Panc1 (cell line): ENCODE measurements at regions not wholly inside any gene's neighbourhood (a gene's known extent, or its start where the extent isn't known, plus 50 kb on each side); places are given as distances from the start of the nearest gene placed in this dataset.

Source experiments
- ATAC-seq: fragments of 200-7000 bp; cut with Tn5 transposase; 2 replicates; pipeline ENCODE4 v1.9.1; 2020; ENCODE audit warnings: mild to moderate bottlenecking, moderate library complexity
- BruUV-seq: library from RNA; stranded (reverse); fragments of 400-500 nt; replicated peaks from 2 replicates; lab custom pipeline; 2021; lab: Mats Ljungman, UMichigan
- CTCF ChIA-PET: fragments of 300-600 bp; sonication (Branson Sonifier 250); formaldehyde crosslinking; loops from one replicate; lab custom pipeline; 2022; ENCODE audit warnings: antibody characterized with exemption; lab: Charles Lee
- POLR2A ChIA-PET: fragments of 300-600 bp; sonication (Branson Sonifier 250); formaldehyde crosslinking; loops from one replicate; lab custom pipeline; 2022; ENCODE audit warnings: antibody characterized with exemption; lab: Charles Lee
- DNase-seq: peaks from one replicate; pipeline ENCODE4 v3.0.0-alpha.2; 2010; ENCODE audit warnings: low read depth, low spot score
- H3K27ac ChIP-seq: 2 replicates; pipeline ENCODE4 v1.5.1; 2011; ENCODE audit warnings: mild to moderate bottlenecking, low read length, inconsistent platforms
- H3K27me3 ChIP-seq: fragments of 200-500 bp; sonication (Bioruptor generic); 2 replicates; pipeline ENCODE4 v1.6.0; 2014; ENCODE audit warnings: low read length, inconsistent platforms; ENCODE audit not compliant: control insufficient read depth, insufficient read depth
- H3K36me3 ChIP-seq: fragments of 200-500 bp; sonication (Bioruptor generic); 2 replicates; pipeline ENCODE4 v1.5.1; 2014; ENCODE audit warnings: inconsistent platforms, mild to moderate bottlenecking, low read length, moderate library complexity; ENCODE audit not compliant: control insufficient read depth, insufficient read depth
- H3K4me1 ChIP-seq: 2 replicates; pipeline ENCODE4 v1.5.1; 2011; ENCODE audit warnings: inconsistent platforms, mild to moderate bottlenecking, low read length, moderate library complexity; ENCODE audit not compliant: control insufficient read depth, insufficient read depth
- H3K4me3 ChIP-seq, 2 experiments: 2 replicates each; pipeline ENCODE4 v1.5.1; 2011 to 2012; ENCODE audit warnings: low read depth in 2 of 2, low read length in 2 of 2, mild to moderate bottlenecking in 2 of 2, inconsistent platforms in 1 of 2, moderate library complexity in 1 of 2
- H3K9me3 ChIP-seq: fragments of 200-500 bp; sonication (Bioruptor generic); 2 replicates; pipeline ENCODE4 v1.5.1; 2014; ENCODE audit warnings: low read depth, mild to moderate bottlenecking, inconsistent platforms, low read length, moderate library complexity; ENCODE audit not compliant: control insufficient read depth, insufficient read depth
- POLR2AphosphoS5 ChIP-seq: IDR thresholded peaks from 2 replicates; pipeline ENCODE4 v1.6.1; 2012; ENCODE audit warnings: mild to moderate bottlenecking, low read depth, low read length, moderate library complexity
- REST ChIP-seq, 2 experiments: IDR thresholded peaks; 2 replicates each; pipeline ENCODE4 v1.6.1; 2011 to 2012; ENCODE audit warnings: low read depth in 2 of 2, control low read depth in 1 of 2, low read length in 1 of 2, mild to moderate bottlenecking in 1 of 2, moderate library complexity in 1 of 2; ENCODE audit not compliant: insufficient read depth in 1 of 2
- SIN3A ChIP-seq: IDR thresholded peaks from 2 replicates; pipeline ENCODE4 v1.6.1; 2012; ENCODE audit warnings: low read depth, mild to moderate bottlenecking, low read length, moderate library complexity, borderline replicate concordance; ENCODE audit not compliant: insufficient read depth
- TCF7L2 ChIP-seq: IDR thresholded peaks from 2 replicates; pipeline ENCODE4 v1.6.1; 2011; ENCODE audit warnings: mild to moderate bottlenecking, low read depth, low read length, inconsistent platforms
- in situ Hi-C: cut with HindIII; loops from 2 replicates; pipeline ENCODE4 v1.10.0; 2016; ENCODE audit warnings: low sequenced_read_pairs, low pct_unique_long_range_greater_than_20kb
- intact Hi-C: fragments of 100-400 bp; cut with micrococcal nuclease; formaldehyde crosslinking; loops from one replicate; pipeline ENCODE4 v1.10.0; 2022; ENCODE audit not compliant: unreplicated experiment
- TF ChIP-seq, protein P1 (sequence below): fragments of 450-650 bp; IDR thresholded peaks from 2 replicates; pipeline ENCODE4 v1.5.1; 2017; ENCODE audit warnings: mild to moderate bottlenecking

DNA sequence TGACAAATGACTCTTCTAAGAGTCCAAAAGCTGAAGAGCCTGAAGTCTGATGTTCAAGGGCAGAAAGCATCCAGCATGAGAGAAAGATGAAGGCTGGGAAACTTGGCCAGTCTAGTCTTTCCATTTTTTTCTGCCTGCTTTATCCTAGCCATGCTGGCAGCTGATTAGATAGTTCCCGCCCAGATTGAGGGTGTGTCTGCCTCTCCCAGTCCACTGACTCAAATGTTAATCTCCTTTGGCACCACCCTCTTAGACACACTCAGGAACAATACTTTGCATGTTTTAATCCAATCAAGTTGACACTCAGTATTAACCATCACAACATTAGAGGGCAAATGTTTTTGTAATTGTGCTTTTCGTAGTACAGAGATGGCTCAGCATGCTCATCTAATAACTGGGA is 267.5 kb upstream of the KLHL1 start:
- POLR2A ChIA-PET: no interaction called here

GRCh38 chr13:70370924-70371323 is 262.7 kb upstream of the KLHL1 start:
- ChIA-PET POLR2A (no interaction called here), CTCF (no interaction called here)
- Histone ChIP-seq H3K27ac (no peak overlapping the region), H3K4me1 (no peaks in the 10 kb centered on the region), H3K27me3 (no peaks in the 10 kb centered on the region), H3K4me3 (no peak overlapping the region), H3K9me3 (no peaks in the 10 kb centered on the region), H3K36me3 (no peaks in the 10 kb centered on the region)
- ATAC-seq (no peak), DNase-seq (no peak)
- in situ Hi-C loops: no loop called here
- TF ChIP-seq POLR2AphosphoS5 (no peak), TCF7L2 (no peak), REST (IDR thresholded peaks at IDR 0.05; ENCODE audit: insufficient read depth in 1 of 2, low read depth in 2 of 2, low read length in 1 of 2) (no peak), SIN3A (no peak)
- TF ChIP-seq, protein P1, sequence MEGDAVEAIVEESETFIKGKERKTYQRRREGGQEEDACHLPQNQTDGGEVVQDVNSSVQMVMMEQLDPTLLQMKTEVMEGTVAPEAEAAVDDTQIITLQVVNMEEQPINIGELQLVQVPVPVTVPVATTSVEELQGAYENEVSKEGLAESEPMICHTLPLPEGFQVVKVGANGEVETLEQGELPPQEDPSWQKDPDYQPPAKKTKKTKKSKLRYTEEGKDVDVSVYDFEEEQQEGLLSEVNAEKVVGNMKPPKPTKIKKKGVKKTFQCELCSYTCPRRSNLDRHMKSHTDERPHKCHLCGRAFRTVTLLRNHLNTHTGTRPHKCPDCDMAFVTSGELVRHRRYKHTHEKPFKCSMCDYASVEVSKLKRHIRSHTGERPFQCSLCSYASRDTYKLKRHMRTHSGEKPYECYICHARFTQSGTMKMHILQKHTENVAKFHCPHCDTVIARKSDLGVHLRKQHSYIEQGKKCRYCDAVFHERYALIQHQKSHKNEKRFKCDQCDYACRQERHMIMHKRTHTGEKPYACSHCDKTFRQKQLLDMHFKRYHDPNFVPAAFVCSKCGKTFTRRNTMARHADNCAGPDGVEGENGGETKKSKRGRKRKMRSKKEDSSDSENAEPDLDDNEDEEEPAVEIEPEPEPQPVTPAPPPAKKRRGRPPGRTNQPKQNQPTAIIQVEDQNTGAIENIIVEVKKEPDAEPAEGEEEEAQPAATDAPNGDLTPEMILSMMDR: no peak
- no TSS peak for BruUV-seq
- intact Hi-C loops: no loop called here

More for the DNA sequence above, 267.5 kb upstream of the KLHL1 start:
- Histone ChIP-seq H3K27me3 (no peaks in the 10 kb centered on the region), H3K4me1 (no peaks in the 10 kb centered on the region), H3K27ac (no peak overlapping the region), H3K4me3 (no peak overlapping the region), H3K9me3 (no peaks in the 10 kb centered on the region), H3K36me3 (no peaks in the 10 kb centered on the region)
- intact Hi-C loops: no loop called here
- in situ Hi-C loops: no loop called here
- DNase-seq: no peak
- no peak for TF ChIP-seq REST (IDR thresholded peaks at IDR 0.05; ENCODE audit: insufficient read depth in 1 of 2, low read depth in 2 of 2, low read length in 1 of 2)
- TF ChIP-seq SIN3A: no peak
- no peak for TF ChIP-seq TCF7L2
- TF ChIP-seq POLR2AphosphoS5: no peak
- TF ChIP-seq, protein P1: no peak
- CTCF ChIA-PET: no interaction called here
- ATAC-seq: no peak
- BruUV-seq: no TSS peak
